Kidney glomerular epithelial cell (primary cell): ENCODE measurements at regions not wholly inside any gene's neighbourhood (a gene's known extent, or its start where the extent isn't known, plus 50 kb on each side); places are given as distances from the start of the nearest gene placed in this dataset.
A peak's percentile ranks its signal among the peaks of the same experiment; 100 is the strongest.
"Not testable (repeated sequence)": the region's sequence is repeated elsewhere in the genome, so short reads cannot be mapped to it uniquely, and the experiment has no call there.

Experiments used
- DNase-seq: peaks from one replicate; lab custom pipeline; 2025; lab: John Stamatoyannopoulos, UW

- no peak for DNase-seq
Observed at GRCh38 chr10:28444031-28444430, 88.9 kb upstream of the WAC start.

GRCh38 chr10:28445516-28445915, 87.4 kb upstream of the WAC start:
- peak; percentile 14 for DNase-seq

- no peak for DNase-seq
Observed at GRCh38 chr10:28449382-28449781, 83.5 kb upstream of the WAC start.

- no peak for DNase-seq
Observed at GRCh38 chr10:28449926-28450325, 83.0 kb upstream of the WAC start.

GRCh38 chr10:28453926-28454325, 79.0 kb upstream of the WAC start:
- no peak for DNase-seq

- DNase-seq = no peak
Observed at GRCh38 chr10:28457110-28457509, 75.8 kb upstream of the WAC start.

- not testable (repeated sequence) for DNase-seq
Observed at GRCh38 chr10:28457873-28458272, 75.0 kb upstream of the WAC start.

GRCh38 chr10:28459453-28460144, 73.3 kb upstream of the WAC start:
- no peak for DNase-seq

GRCh38 chr10:28463141-28463540, 69.8 kb upstream of the WAC start:
- no peak for DNase-seq

GRCh38 chr10:28463676-28464395, 69.1 kb upstream of the WAC start:
- no peak for DNase-seq

GRCh38 chr10:28467615-28468014, 65.3 kb upstream of the WAC start:
- DNase-seq = no peak

GRCh38 chr10:28468707-28469483, 64.0 kb upstream of the WAC start:
- DNase-seq = no peak

GRCh38 chr10:28470873-28471651, 61.9 kb upstream of the WAC start:
- DNase-seq = no peak

- DNase-seq = no peak
Observed at GRCh38 chr10:28471652-28472050, 61.3 kb upstream of the WAC start.

- no peak for DNase-seq
Observed at GRCh38 chr10:28478646-28479045, 54.3 kb upstream of the WAC start.

GRCh38 chr10:28479425-28479865, 53.5 kb upstream of the WAC start:
- DNase-seq = no peak

- no peak for DNase-seq
Observed at GRCh38 chr10:28479927-28480627, 52.8 kb upstream of the WAC start.

GRCh38 chr10:28480628-28480965, 52.3 kb upstream of the WAC start:
- DNase-seq = no peak

GRCh38 chr10:28481346-28481745, 51.6 kb upstream of the WAC start:
- DNase-seq = not testable (repeated sequence)

- DNase-seq = no peak
Observed at GRCh38 chr10:28481968-28482367, 51.0 kb upstream of the WAC start.
